ENCODE measurements at regions not wholly inside any gene's neighbourhood (a gene's known extent, or its start where the extent isn't known, plus 50 kb on each side); places are given as distances from the start of the nearest gene placed in this dataset.

- DNase-seq (ENCODE audit: low read depth, low spot score): no peak
- Histone ChIP-seq H3K36me3 (ENCODE audit: control insufficient read depth in 2 of 2, extremely low read depth in 1 of 2, insufficient read depth in 2 of 2, low read length in 2 of 2) (no peaks in the 10 kb centered on the region), H3K9me3 (ENCODE audit: control insufficient read depth, low read depth, low read length) (no peaks in the 10 kb centered on the region), H3K27me3 (ENCODE audit: control insufficient read depth, extremely low read depth, insufficient read depth, low read length) (no peaks in the 10 kb centered on the region), H3K79me2 (ENCODE audit: control insufficient read depth, insufficient read depth, low read length) (no peaks in the 10 kb centered on the region), H3K9ac (ENCODE audit: control insufficient read depth, extremely low read depth, insufficient read depth, low read length) (no peak overlapping the region), H3K9me1 (ENCODE audit: control insufficient read depth, extremely low read depth, insufficient read depth, low read length) (no peaks in the 10 kb centered on the region), H4K20me1 (ENCODE audit: control insufficient read depth, extremely low read depth, insufficient read depth, low read length) (no peaks in the 10 kb centered on the region), H3K27ac (ENCODE audit: control insufficient read depth, insufficient read depth, low read length) (no peak overlapping the region), H3K4me2 (ENCODE audit: control insufficient read depth, extremely low read depth, insufficient read depth, low read depth, low read length) (no peak overlapping the region), H3K4me3 (ENCODE audit: control insufficient read depth in 2 of 3, extremely low read depth in 1 of 3, insufficient read depth in 2 of 3, low read depth in 1 of 3, low read length in 3 of 3) (no peak overlapping the region), H2AFZ (ENCODE audit: control insufficient read depth, low read length) (no peak overlapping the region), H3K4me1 (ENCODE audit: control insufficient read depth, extremely low read depth, insufficient read depth, low read length) (no peaks in the 10 kb centered on the region)
- no peak for TF ChIP-seq EZH2 (IDR thresholded peaks at IDR 0.05; ENCODE audit: low read length)
- TF ChIP-seq CTCF (optimal IDR thresholded peaks at IDR 0.05 in 1 of 3, IDR thresholded peaks at IDR 0.05 in 1 of 3, conservative IDR thresholded peaks at IDR 0.05 in 1 of 3; ENCODE audit: extremely low read depth in 1 of 3, insufficient read depth in 2 of 3, low read length in 3 of 3): no peak
- FAIRE-seq: no peak
- dilution Hi-C loops (cut with MboI; ENCODE audit: extremely low pct_ligation_motif_present, low sequenced_read_pairs): no loop called here
These were observed 86.5 kb upstream of the OLFM3 start for GRCh38 chr1:102083192-102083591.

- FAIRE-seq: no peak
- dilution Hi-C loops (cut with MboI; ENCODE audit: extremely low pct_ligation_motif_present, low sequenced_read_pairs): no loop called here
- no peak overlapping the region for H2AFZ ChIP-seq (ENCODE audit: control insufficient read depth, low read length)
These were observed 78.1 kb upstream of the OLFM3 start for GRCh38 chr1:102074874-102075273.

More at GRCh38 chr1:102074874-102075273, 78.1 kb upstream of the OLFM3 start:
- H3K79me2 ChIP-seq (ENCODE audit: control insufficient read depth, insufficient read depth, low read length): no peaks in the 10 kb centered on the region
- TF ChIP-seq CTCF (optimal IDR thresholded peaks at IDR 0.05 in 1 of 3, IDR thresholded peaks at IDR 0.05 in 1 of 3, conservative IDR thresholded peaks at IDR 0.05 in 1 of 3; ENCODE audit: extremely low read depth in 1 of 3, insufficient read depth in 2 of 3, low read length in 3 of 3) (no peak), EZH2 (IDR thresholded peaks at IDR 0.05; ENCODE audit: low read length) (no peak)
- H3K9me1 ChIP-seq (ENCODE audit: control insufficient read depth, extremely low read depth, insufficient read depth, low read length): no peaks in the 10 kb centered on the region
- H3K9me3 ChIP-seq (ENCODE audit: control insufficient read depth, low read depth, low read length): no peaks in the 10 kb centered on the region
- H3K27me3 ChIP-seq (ENCODE audit: control insufficient read depth, extremely low read depth, insufficient read depth, low read length): no peaks in the 10 kb centered on the region
- no peaks in the 10 kb centered on the region for H3K36me3 ChIP-seq (ENCODE audit: control insufficient read depth in 2 of 2, extremely low read depth in 1 of 2, insufficient read depth in 2 of 2, low read length in 2 of 2)
- H4K20me1 ChIP-seq (ENCODE audit: control insufficient read depth, extremely low read depth, insufficient read depth, low read length): no peaks in the 10 kb centered on the region
- no peak overlapping the region for H3K4me2 ChIP-seq (ENCODE audit: control insufficient read depth, extremely low read depth, insufficient read depth, low read depth, low read length)
- no peak overlapping the region for H3K4me3 ChIP-seq (ENCODE audit: control insufficient read depth in 2 of 3, extremely low read depth in 1 of 3, insufficient read depth in 2 of 3, low read depth in 1 of 3, low read length in 3 of 3)
- no peak overlapping the region for H3K9ac ChIP-seq (ENCODE audit: control insufficient read depth, extremely low read depth, insufficient read depth, low read length)
- no peak overlapping the region for H3K27ac ChIP-seq (ENCODE audit: control insufficient read depth, insufficient read depth, low read length)
- no peak for DNase-seq (ENCODE audit: low read depth, low spot score)
- no peaks in the 10 kb centered on the region for H3K4me1 ChIP-seq (ENCODE audit: control insufficient read depth, extremely low read depth, insufficient read depth, low read length)

Measured in keratinocyte (primary cell).